Panc1 (cell line): ENCODE measurements at regions not wholly inside any gene's neighbourhood (a gene's known extent, or its start where the extent isn't known, plus 50 kb on each side); places are given as distances from the start of the nearest gene placed in this dataset.

Source experiments
- CTCF ChIP-seq: fragments of 450-650 bp; IDR thresholded peaks from 2 replicates; pipeline ENCODE4 v1.5.1; 2017; ENCODE audit warnings: mild to moderate bottlenecking
- SIN3A ChIP-seq: IDR thresholded peaks from 2 replicates; pipeline ENCODE4 v1.6.1; 2012; ENCODE audit warnings: low read depth, mild to moderate bottlenecking, low read length, moderate library complexity, borderline replicate concordance; ENCODE audit not compliant: insufficient read depth

GRCh38 chr7:142636751-142637150, 112.5 kb upstream of the PRSS1 start:
- TF ChIP-seq CTCF, result no peak
- TF ChIP-seq SIN3A, result no peak
